ENCODE measurements at regions not wholly inside any gene's neighbourhood (a gene's known extent, or its start where the extent isn't known, plus 50 kb on each side); places are given as distances from the start of the nearest gene placed in this dataset.
"Not testable (repeated sequence)": the region's sequence is repeated elsewhere in the genome, so short reads cannot be mapped to it uniquely, and the experiment has no call there.

DNA sequence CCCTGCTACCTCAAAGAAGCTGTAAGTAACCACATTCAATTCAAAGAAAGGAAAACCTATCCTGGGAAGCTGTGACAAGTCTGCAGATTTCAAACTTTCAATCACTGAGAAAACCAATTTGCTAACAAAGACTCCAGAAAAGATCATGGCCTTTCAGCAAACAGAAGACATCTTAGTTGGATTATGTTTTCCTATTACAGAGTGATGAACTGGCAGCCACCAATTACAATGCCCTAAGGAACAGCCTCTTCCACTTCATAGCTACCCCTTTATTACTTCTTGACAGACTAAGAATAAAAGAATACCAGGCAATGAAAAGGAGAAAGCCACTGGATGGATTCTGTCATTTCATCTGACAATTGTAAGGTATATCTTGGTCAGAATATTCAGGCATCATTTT is 128.2 kb upstream of the RASEF start:
- FAIRE-seq (no peak), DNase-seq (ENCODE audit: extremely low spot score, insufficient read length, low read depth) (no peak)

DNA sequence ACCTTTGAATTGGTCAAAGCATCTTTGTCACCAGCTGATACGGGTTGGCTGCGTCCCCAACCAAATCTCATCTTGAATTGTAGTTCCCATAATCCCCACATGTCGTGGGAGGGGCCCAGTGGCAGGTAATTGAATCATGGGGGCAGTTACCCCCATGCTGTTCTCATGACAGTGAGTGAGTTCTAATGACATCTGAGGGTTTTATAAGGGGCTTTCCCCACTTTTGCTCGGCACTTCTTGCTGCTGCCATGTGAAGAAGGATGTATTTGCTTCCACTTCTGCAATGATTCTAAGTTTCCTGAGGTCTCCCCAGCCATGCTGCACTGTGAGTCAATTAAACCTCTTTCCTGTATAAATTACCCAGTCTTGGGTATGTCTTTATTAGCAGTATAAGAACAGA is 126.1 kb upstream of the RASEF start:
- not testable (repeated sequence) for DNase-seq (ENCODE audit: extremely low spot score, insufficient read length, low read depth); FAIRE-seq

DNA sequence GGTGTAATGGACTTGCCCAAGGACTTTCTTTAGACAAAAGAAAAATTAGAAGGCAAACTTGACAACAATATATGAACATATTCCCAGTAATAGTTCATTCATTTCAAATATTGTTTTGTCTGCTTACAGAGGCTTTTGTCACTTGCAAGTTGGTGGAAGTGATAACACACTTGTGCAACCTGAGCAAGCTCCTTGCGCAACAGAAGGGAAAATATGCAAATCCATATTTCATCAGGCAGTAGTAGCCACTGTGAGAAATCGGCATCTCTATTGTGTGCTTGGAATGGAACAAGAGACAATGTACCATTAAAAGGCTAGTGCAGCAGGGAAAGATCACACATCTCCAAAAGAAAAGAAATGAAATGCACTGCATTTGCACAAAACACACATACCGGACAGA is 125.3 kb upstream of the RASEF start:
- FAIRE-seq, result no peak
- DNase-seq (ENCODE audit: extremely low spot score, insufficient read length, low read depth), result no peak

DNA sequence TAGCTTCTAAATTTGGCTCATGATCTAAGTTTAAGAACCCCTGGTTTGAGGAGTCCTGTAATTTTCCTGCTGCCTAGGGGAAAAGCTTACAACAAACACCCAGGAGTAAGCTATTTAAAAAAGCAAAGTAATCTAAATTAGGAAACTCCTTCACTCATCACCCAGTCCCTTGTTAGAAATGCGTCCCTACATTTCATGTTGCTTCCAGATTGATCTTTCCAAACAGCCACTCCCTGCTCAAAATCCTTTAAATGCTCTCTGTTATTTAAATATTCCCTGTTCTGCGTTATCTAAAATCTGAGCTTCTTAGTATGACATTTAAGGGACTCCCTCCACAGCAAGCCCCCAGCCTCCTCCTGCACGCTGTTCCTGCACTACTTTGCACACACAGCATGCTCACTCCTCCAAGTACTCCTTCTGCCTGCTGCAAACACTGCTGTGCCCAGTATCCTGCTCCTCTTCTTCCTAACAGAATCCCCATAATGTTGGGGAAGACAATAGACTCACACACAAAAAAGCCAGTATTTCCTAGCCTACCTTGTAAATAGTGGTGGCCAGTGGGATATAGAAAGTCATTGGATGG is 123.3 kb upstream of the RASEF start:
- FAIRE-seq, result no peak
- no peak for DNase-seq (ENCODE audit: extremely low spot score, insufficient read length, low read depth)

DNA sequence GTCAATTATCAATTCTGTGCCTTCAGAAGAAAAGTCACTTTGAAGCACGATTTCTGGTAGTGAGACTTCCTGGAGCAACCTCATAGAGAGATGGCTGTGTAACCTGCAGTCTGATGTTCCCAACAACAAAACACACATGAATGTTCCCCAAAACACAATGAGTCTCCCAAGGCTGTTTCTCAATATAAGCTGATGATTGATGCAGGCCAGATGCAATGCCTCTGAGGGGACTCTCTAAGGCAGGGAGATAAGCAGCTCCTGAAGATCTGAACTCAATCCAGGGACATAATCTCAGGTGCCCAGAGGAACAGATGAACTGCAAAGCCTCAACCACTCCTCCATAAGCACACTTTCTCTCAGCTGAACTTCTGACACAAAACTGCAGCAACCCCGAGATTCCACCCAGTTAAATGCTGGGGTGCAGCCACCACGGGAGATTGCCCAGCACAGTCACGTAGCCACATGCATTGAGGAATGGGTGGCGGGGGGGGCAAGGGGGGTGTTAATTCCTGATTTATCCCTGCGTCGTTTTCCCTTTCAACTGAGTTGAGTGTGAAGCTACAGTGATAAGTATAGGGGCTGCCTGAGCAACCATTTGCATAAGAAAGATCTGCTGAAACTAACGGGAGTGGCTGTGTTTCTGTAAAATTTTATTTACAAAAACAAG is 122.7 kb upstream of the RASEF start:
- DNase-seq (ENCODE audit: extremely low spot score, insufficient read length, low read depth) (no peak), FAIRE-seq (no peak)

DNA sequence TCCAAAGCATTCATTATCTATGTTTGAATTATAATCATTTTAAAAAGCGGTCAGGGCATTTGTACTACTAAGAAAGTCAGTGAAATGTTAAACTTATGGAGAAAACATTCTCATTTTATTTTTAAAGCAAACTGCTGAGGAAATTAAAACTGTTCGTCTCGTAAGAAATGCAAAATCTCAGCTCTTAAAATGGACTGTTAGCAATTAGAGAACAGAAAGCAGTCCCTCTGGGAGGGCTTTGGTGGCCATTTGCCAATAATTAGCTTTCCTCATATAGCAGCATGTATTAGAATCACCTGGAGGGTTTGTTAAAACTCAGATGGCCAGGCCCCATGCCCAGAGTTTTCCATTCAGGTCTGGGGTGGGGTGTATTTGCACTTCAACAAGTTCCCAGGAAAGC is 120.7 kb upstream of the RASEF start:
- DNase-seq (ENCODE audit: extremely low spot score, insufficient read length, low read depth) (no peak), FAIRE-seq (no peak)

DNA sequence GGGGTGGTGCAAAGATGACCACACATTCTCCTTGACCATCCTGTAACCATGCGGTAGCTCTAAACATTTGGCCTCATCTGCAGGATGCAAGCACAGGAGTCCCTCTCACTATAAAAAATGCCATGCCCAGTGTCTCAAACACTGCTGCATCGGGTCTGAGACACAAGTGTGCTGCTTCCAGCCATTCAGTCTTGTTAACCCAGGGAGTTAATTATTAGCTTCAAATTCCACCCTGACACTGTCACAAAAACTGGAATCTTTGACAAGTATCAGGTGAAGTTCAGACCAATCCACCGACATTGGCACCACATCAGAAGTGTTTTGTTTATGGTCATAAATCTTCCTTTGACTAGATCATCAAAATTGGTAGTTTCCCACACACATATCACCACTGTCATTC is 119.1 kb upstream of the RASEF start:
- no peak for DNase-seq (ENCODE audit: extremely low spot score, insufficient read length, low read depth)
- no peak for FAIRE-seq

DNA sequence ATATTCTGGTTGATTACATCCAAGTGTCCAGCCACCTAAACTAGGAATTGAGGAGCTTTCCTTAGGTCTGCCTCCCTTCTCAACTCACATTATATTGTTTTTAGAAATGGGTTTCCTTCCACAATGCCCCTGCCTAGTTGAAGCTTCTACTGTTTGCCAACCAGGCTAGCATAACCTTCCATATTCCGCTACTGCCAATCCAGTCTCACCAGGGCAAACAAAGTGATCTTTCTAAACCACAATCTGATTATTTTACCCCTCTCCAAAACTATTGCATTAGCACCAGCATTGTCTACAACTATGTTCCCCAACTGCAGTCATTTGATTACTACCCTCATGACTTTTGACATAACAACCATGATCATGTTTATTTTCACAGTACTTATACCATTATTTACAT is 115.8 kb upstream of the RASEF start:
- FAIRE-seq (no peak), DNase-seq (ENCODE audit: extremely low spot score, insufficient read length, low read depth) (no peak)

DNA sequence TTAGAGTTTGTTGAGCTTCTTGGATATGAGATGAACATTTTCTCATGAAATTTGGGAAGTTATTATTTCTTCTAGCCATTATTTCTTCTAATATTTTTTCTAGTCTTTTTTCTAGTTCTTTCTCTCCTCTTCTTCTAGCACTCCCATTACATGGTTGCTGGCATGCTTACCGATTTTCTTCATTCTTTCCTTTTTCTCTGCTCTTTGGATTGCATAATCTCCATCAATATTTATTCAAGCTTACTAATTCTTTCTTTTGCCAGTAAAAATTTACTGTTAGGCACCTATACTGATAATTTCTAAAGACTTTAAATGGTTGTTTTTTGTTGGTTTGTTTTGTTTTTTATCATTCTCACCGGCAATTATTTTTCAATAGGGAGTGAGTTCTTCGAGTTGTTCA is 114.8 kb upstream of the RASEF start:
- DNase-seq (ENCODE audit: extremely low spot score, insufficient read length, low read depth) (no peak), FAIRE-seq (no peak)

DNA sequence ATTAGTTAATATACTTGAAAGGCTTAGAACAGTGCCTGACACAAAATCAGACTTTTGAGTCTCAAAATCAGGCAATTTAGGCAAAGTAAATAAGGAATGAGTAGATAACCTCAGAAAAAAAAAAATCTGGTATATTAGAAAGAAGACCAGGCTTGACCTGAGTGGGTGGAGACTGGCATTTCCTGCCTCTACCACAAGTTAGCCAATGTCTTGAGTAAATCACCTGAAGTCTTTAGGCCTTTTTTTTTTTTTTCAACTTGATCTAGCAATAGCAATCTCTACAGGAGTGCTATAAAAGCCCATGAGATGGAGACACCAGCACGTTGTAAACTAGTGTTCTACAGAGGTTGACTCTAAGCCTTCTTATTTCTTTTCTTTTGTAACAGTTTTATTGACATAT is 104.2 kb upstream of the RASEF start:
- FAIRE-seq (no peak), DNase-seq (ENCODE audit: extremely low spot score, insufficient read length, low read depth) (no peak)

DNA sequence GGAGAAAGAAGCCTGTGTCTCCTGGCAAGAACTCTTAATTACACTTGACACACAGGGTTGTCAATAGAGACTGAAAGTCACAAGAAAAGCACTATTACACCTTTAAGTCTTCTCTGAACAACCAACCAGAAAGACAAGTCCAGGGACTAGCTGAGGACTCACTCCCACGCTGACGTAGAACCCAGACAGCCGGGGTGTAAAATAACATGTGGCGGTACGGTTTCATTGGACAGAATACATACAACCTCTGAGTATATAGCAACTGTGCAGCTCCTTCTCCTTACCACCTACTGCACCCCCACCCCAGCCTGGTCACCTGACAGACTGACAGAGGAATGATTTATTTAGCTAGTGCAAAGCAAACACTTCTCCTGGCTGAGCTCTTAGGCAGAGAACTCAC is 103.4 kb upstream of the RASEF start:
- DNase-seq (ENCODE audit: extremely low spot score, insufficient read length, low read depth), result no peak
- FAIRE-seq, result no peak

DNA sequence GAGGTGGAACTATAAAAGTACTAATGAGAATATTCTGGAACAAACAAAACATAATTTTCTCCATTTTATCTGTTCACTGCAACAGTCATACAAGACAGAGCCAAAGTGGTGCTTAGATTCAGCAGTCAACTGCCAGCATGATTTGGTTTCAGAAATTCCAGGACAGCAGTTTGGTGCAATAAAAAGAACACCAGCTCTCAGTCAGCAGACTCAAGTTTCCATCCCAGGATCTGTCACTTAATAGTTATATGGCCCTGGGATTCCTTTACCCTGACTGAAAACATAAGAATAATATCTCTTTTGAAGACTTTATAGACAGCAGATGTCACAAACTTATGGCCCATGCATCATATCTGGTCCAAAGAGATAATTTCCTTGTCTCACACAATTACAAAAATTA is 92.8 kb upstream of the RASEF start:
- no peak for DNase-seq (ENCODE audit: extremely low spot score, insufficient read length, low read depth)
- no peak for FAIRE-seq

DNA sequence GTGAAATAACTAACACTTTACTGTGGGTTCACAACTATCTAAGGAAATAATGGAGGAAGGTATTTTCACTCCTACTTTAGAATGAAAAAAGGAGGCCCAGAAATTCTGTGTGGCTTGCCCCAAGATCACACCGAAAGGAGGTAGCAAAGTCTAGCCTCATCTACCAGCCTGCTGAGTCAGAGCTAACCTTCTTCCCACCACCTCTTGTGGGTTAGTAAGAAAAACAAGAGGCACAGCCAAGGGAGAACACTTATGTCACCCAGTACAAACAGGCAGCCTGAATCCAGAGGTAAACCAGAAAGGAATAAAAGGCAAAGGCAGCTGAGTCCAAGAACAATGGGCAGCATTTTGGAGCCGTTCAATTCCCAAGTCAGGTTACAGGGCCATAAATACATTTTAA is 91.9 kb upstream of the RASEF start:
- FAIRE-seq (no peak), DNase-seq (ENCODE audit: extremely low spot score, insufficient read length, low read depth) (no peak)

DNA sequence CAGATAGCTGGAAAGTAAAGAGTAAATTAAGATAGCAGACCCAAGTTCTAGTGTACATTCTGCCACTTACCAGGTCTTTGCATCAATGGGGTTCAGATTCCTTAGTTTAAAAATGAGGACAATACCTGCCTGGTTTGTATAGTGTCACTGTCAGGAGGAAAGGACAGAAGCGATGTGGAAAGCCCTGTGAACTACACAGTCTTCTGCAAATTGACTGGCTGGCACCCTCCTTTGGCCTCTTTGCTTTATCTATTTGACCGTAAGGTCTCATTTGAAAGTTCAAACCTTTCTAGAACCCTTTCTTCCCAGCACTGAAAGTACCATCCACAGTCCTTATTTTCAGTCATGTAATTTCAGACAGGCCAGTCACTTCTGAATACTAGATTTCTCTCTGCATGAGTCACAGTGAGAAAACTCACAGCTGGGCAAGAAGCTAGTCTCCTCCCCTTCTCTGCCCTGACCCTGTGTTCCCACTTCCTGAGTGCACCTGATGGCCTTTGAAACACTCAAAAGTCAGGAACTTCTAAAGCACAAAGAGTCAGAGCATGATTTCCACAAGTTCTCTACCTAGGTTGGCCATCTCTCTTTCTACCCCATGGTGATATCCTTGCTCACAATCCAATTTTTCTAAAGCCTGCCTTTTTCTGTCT is 91.3 kb upstream of the RASEF start:
- DNase-seq (ENCODE audit: extremely low spot score, insufficient read length, low read depth) (no peak), FAIRE-seq (peak; percentile 68)

DNA sequence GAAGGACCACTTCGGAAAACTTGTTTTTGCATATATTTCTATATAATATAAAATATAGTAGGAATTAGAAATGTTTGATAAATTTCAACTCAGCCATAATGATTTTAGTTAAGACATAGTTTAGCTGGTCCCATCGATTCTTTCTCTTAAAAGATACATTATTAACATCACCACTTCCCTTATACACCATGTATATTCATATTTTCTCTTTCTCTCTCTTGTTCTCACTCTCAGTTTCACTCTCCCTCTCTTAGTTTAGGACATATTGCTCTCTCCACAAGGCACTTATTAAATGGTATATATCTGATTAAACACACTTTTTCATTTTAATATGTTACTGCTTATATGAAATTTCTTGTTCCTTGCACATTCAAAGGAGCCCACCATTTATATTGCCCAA is 90.1 kb upstream of the RASEF start:
- FAIRE-seq (no peak), DNase-seq (ENCODE audit: extremely low spot score, insufficient read length, low read depth) (no peak)

DNA sequence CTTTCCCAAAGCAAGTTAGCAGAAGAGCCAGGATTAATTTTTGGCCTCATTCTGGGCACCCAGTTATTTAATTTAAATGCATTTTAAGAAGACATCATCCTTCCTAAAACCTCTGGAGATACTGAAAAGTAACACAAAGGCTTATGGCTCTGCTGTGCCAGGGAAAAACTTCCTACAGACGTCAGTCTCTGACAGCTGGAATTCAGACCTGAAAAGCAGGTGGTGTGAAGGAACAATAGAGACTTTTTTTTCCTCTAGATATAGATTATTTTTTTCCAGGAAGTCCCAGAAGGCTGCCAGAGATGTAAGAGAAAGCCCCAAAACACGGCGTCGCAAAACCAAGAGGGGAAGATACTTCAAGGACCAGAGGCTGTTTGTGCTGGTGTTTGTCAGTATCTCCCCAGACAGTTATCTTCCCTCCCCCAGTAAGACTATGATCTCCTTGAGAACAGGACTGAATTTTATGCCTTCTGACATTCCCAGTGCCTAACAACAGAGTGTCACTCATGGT is 88.7 kb upstream of the RASEF start:
- DNase-seq (ENCODE audit: extremely low spot score, insufficient read length, low read depth), result no peak
- no peak for FAIRE-seq

DNA sequence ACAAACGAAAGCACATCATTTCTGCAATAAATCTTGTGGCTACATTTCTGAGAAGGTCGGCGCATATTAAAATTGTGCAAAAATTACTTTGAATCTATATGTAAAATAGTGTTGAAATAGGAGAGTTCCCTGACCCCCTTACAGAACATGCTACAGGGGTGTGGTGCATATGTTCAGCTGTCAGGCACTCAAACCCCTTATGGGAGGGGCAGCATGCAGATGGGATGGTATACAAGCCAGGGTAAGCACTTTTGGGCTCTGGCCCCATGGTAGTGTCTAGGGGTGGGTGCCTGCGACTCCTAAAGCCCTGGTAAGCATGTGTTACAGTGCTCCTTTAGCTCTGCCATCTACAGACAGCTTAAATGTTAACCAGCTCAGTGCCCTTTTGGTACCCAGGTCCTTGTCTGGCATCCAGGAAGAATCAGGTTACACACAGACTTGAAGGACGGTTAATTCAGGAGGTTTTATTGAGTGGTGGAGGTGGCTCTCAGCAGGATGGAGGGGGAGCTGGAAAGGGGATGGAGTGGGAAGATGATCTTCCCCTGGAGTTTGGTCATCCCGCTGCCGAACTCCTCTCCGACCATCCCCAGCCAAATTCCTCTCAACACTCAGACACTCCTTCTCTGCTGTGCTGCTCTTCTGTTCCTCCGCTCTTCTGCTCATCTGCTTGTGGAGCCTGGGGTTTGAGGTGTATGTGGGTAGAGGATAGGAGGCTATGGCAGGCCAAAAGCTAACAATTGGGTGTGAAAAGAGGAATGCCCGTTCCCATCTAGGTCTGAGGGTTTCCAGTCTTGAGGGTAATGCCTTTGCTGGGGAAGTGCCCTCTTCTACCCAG is 84.6 kb upstream of the RASEF start:
- DNase-seq (ENCODE audit: extremely low spot score, insufficient read length, low read depth) (no peak), FAIRE-seq (no peak)

DNA sequence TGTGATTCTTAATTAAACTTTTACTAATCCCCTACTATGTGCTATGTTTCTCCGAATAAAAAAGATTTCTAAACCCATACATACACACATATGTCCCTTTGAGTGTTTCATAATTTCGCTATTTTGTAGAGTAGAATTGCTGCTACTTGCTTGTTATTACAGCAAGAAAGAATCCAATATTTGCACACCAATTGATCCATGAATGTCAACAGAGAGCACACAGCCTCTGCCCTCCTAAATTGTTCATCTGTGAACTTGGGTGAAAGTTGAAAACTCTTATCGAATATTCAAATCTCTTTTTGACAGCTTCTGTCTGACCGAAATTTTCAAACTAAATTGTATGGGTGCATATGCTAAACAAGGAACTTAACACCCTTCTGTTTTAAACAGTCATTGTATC is 83.4 kb upstream of the RASEF start:
- FAIRE-seq (no peak), DNase-seq (ENCODE audit: extremely low spot score, insufficient read length, low read depth) (no peak)

DNA sequence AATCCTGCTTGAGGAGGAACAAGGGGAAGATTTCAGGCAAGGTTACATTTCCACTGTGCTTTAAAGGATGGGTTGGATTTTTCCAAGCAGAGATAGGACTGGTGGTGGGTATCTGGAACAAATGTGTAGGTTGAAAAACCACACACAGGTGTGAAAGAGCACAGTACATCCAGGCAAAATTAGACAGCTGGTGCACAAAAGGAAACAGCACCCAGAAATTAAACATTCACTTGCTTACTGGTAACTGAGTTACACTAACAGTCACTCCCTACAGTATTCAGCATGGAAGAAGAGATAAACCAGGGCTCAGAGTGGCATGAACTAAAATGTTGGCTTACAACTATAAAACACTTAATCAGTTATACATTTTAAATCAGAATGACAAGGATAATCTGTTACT is 81.5 kb upstream of the RASEF start:
- no peak for FAIRE-seq
- no peak for DNase-seq (ENCODE audit: extremely low spot score, insufficient read length, low read depth)

DNA sequence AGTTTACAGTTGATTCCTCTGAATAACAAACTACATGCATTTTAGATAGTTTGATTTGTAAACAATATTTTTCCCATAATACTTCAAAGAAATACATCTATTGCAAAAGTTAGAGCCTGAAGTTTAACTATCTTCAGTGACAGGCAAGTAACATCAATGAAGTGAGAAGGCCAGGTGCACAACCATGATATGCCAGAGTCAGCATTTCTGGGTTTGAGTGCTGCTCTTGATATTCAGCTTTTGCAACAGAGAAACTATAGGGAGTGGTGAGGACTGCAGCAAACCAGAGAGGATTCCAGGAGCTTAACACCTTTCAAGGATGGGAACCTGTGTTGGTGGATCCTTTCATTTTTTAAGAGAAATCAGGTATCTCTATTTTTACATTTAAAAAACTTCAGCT is 79.4 kb upstream of the RASEF start:
- DNase-seq (ENCODE audit: extremely low spot score, insufficient read length, low read depth), result no peak
- no peak for FAIRE-seq

DNA sequence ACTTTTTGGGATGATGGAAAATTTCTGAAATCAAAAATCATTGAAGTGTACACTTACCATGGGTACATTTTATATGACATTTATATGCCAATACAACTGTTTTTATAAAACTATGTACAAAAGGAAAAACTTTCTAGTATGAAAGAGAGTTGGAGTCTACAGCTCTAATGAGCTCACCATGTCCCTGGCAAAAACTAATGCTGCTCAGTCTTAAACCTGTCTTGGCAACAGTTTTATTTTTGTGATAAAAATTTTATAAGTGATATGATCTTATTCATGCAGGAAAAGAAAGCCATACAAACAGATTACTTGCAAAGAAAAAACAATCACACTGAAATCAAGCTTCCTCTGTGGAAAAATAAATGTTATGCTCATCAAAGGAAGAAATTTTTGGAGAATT is 78.9 kb upstream of the RASEF start:
- FAIRE-seq (no peak), DNase-seq (ENCODE audit: extremely low spot score, insufficient read length, low read depth) (no peak)
